Hepatocyte (in vitro differentiated cells): ENCODE measurements at regions not wholly inside any gene's neighbourhood (a gene's known extent, or its start where the extent isn't known, plus 50 kb on each side); places are given as distances from the start of the nearest gene placed in this dataset.

Experiments
- DNase-seq: peaks from one replicate; pipeline ENCODE4 v3.0.0-alpha.2; 2016; ENCODE audit warnings: low spot score
- H2AFZ ChIP-seq: fragments of 200-600 bp; sonication (generic); 2 replicates; pipeline ENCODE4 v1.6.0; 2016; ENCODE audit warnings: antibody characterized with exemption, mild to moderate bottlenecking
- H3K27ac ChIP-seq: fragments of 200-600 bp; sonication (generic); 2 replicates; pipeline ENCODE4 v1.5.1; 2016; ENCODE audit warnings: mild to moderate bottlenecking
- H3K27me3 ChIP-seq: fragments of 200-600 bp; sonication (generic); 2 replicates; pipeline ENCODE4 v1.6.1; 2016
- H3K36me3 ChIP-seq: fragments of 200-600 bp; sonication (generic); replicated peaks from 2 replicates; pipeline ENCODE4 v1.5.1; 2016; ENCODE audit warnings: low read depth; ENCODE audit not compliant: insufficient read depth
- H3K4me1 ChIP-seq: fragments of 200-600 bp; sonication (generic); 2 replicates; pipeline ENCODE4 v1.5.1; 2016; ENCODE audit warnings: mild to moderate bottlenecking, moderate library complexity; ENCODE audit not compliant: insufficient read depth
- H3K4me2 ChIP-seq: fragments of 200-600 bp; sonication (generic); 2 replicates; pipeline ENCODE4 v1.6.0; 2016
- H3K4me3 ChIP-seq: fragments of 200-600 bp; sonication (generic); 2 replicates; pipeline ENCODE4 v1.5.1; 2016; ENCODE audit warnings: mild to moderate bottlenecking
- H3K79me2 ChIP-seq: fragments of 200-600 bp; sonication (generic); 2 replicates; pipeline ENCODE4 v1.6.0; 2017; ENCODE audit warnings: mild to moderate bottlenecking
- H3K9me2 ChIP-seq: fragments of 200-600 bp; sonication (generic); replicated peaks from 2 replicates; pipeline ENCODE4 v1.6.0; 2017; ENCODE audit warnings: mild to moderate bottlenecking; ENCODE audit not compliant: insufficient read depth
- H3K9me3 ChIP-seq: fragments of 200-600 bp; sonication (generic); 2 replicates; pipeline ENCODE4 v1.5.1; 2016; ENCODE audit warnings: low read depth, mild to moderate bottlenecking
- H4K20me1 ChIP-seq: fragments of 200-600 bp; sonication (generic); 2 replicates; pipeline ENCODE4 v1.6.0; 2016; ENCODE audit warnings: mild to moderate bottlenecking; ENCODE audit not compliant: insufficient read depth, poor library complexity, severe bottlenecking
- EZH2 ChIP-seq: fragments of 200-600 bp; sonication (generic); IDR thresholded peaks from 2 replicates; pipeline ENCODE4 v1.6.1; 2016; ENCODE audit warnings: antibody characterized with exemption, mild to moderate bottlenecking, borderline replicate concordance
- EZH2phosphoT487 ChIP-seq: fragments of 200-600 bp; sonication (generic); IDR thresholded peaks from one replicate; pipeline ENCODE4 v1.6.1; 2018; ENCODE audit warnings: antibody characterized with exemption, mild to moderate bottlenecking, low read depth, moderate library complexity; ENCODE audit not compliant: unreplicated experiment, severe bottlenecking
- WGBS: methylation state at CpG from one replicate; pipeline ENCODE4 v1.1.6; 2016; ENCODE audit warnings: low lambda C conversion rate; ENCODE audit errors: missing lambda C conversion rate; 5-methylcytosine and 5-hydroxymethylcytosine counted together
- TF ChIP-seq, protein P1 (sequence below): fragments of 200-600 bp; sonication (generic); IDR thresholded peaks from 2 replicates; pipeline ENCODE4 v1.5.1; 2016; ENCODE audit warnings: antibody characterized with exemption, mild to moderate bottlenecking; ENCODE audit not compliant: poor library complexity

DNA sequence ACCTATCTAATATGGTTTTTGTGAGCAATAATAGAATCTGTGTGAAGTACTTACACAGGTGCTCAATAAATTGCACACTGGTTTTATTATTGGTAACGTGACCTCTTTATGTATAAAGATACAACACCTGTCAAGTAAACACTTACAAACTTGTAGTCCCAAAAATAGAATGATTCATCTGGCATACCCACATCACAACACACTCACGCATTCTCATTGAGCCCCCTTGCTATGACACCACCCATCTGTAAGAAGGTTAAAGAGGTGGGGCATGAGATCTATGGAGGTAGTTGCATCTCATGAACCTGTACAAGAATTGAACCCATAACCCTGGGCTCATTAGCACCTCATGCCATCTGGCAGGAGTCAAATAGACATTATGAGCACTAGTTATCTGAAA lies 134.9 kb upstream of the THBS1 start:
- Histone ChIP-seq H3K36me3 (no peaks in the 10 kb centered on the region), H4K20me1 (no peaks in the 10 kb centered on the region), H3K79me2 (no peaks in the 10 kb centered on the region), H3K4me1 (peaks cover 6% of the 10 kb centered on the region), H3K27ac (no peak overlapping the region), H3K27me3 (no peaks in the 10 kb centered on the region), H3K9me3 (no peaks in the 10 kb centered on the region), H3K9me2 (no peaks in the 10 kb centered on the region), H2AFZ (no peak overlapping the region), H3K4me3 (no peak overlapping the region), H3K4me2 (no peak overlapping the region)
- 90% methylated on average over 2 of the region's 2 CpGs for WGBS
- TF ChIP-seq EZH2 (no peak), EZH2phosphoT487 (no peak)
- TF ChIP-seq, protein P1, sequence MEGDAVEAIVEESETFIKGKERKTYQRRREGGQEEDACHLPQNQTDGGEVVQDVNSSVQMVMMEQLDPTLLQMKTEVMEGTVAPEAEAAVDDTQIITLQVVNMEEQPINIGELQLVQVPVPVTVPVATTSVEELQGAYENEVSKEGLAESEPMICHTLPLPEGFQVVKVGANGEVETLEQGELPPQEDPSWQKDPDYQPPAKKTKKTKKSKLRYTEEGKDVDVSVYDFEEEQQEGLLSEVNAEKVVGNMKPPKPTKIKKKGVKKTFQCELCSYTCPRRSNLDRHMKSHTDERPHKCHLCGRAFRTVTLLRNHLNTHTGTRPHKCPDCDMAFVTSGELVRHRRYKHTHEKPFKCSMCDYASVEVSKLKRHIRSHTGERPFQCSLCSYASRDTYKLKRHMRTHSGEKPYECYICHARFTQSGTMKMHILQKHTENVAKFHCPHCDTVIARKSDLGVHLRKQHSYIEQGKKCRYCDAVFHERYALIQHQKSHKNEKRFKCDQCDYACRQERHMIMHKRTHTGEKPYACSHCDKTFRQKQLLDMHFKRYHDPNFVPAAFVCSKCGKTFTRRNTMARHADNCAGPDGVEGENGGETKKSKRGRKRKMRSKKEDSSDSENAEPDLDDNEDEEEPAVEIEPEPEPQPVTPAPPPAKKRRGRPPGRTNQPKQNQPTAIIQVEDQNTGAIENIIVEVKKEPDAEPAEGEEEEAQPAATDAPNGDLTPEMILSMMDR, result no peak
- no peak for DNase-seq

DNA sequence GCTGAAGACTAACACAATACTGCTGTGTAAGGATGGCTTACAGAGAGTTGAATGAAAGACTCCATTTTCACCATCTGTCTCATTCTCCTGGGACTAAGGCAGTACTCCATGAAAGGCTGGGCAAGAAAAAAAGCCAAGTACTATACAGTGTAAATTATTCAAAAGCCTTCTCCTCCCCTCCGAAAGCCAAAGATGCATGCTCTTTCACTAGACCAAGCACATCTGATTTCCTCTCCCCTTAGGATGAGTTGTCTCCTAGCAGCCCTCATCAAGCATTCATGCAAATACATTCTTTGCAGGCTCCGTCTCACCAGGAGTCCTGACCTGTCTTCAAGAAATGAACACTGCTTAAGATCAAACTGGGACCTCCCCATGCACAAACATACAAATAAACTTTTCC lies 133.5 kb upstream of the THBS1 start:
- DNase-seq, result no peak
- Histone ChIP-seq H3K9me2 (no peaks in the 10 kb centered on the region), H2AFZ (no peak overlapping the region), H3K36me3 (no peaks in the 10 kb centered on the region), H3K4me1 (peaks cover 10% of the 10 kb centered on the region), H3K9me3 (no peaks in the 10 kb centered on the region), H4K20me1 (no peaks in the 10 kb centered on the region), H3K27me3 (no peaks in the 10 kb centered on the region), H3K4me3 (no peak overlapping the region), H3K79me2 (no peaks in the 10 kb centered on the region), H3K27ac (no peak overlapping the region), H3K4me2 (no peak overlapping the region)
- no peak for TF ChIP-seq EZH2
- no peak for TF ChIP-seq EZH2phosphoT487
- TF ChIP-seq, protein P1, result no peak
- 95% methylated on average over 2 of the region's 2 CpGs for WGBS

DNA sequence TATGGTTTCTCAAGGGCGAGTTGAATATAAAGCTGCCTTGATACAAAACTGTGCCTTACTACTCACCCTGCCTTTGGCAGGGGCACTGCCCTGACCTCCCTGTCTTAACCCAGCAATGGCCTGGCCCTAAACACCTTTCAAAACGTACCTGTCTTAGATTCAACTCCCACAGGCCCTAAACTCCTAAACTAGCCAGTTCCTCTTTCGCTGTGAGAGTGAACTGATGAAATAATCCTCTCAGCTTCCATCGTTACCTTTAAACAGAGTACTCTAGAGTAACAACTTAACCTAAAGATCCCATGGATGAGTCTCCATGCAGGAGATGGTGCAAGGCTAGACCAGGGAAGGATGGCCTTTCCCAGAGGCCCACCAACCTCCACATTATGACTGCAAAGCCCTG lies 133.0 kb upstream of the THBS1 start:
- no peaks in the 10 kb centered on the region for H3K79me2 ChIP-seq
- H3K4me3 ChIP-seq, result no peak overlapping the region
- no peak for DNase-seq
- H2AFZ ChIP-seq, result no peak overlapping the region
- peaks cover 10% of the 10 kb centered on the region for H3K4me1 ChIP-seq
- no peaks in the 10 kb centered on the region for H3K9me2 ChIP-seq
- no peak for TF ChIP-seq EZH2phosphoT487
- TF ChIP-seq, protein P1, result no peak
- TF ChIP-seq EZH2, result no peak
- H4K20me1 ChIP-seq, result no peaks in the 10 kb centered on the region
- no peak overlapping the region for H3K27ac ChIP-seq
- no peaks in the 10 kb centered on the region for H3K9me3 ChIP-seq
- no peaks in the 10 kb centered on the region for H3K27me3 ChIP-seq
- no peaks in the 10 kb centered on the region for H3K36me3 ChIP-seq
- WGBS, result 92% methylated on average over 4 of the region's 4 CpGs
- no peak overlapping the region for H3K4me2 ChIP-seq

DNA sequence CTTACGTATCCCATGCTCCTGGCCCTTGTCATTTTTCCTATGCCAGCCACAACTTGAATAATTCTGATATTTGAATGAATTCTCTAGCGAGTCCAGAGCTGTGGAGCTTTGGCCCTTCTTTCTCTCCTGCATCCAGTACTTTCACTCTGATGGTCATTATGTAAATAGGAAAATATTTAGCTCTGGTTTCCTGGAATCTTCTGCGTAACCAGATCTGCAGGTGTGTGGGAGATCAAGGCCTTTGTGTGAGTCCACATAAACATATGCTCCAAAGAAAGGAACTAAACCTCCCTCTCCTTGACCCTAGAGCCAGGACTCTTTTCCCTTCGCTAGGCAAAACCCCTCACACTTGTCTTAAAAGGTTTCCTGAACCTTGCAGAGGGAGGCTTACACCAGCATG lies 132.5 kb upstream of the THBS1 start:
- Histone ChIP-seq H3K27me3 (no peaks in the 10 kb centered on the region), H4K20me1 (no peaks in the 10 kb centered on the region), H2AFZ (no peak overlapping the region), H3K4me3 (no peak overlapping the region), H3K4me2 (no peak overlapping the region), H3K79me2 (no peaks in the 10 kb centered on the region), H3K9me3 (no peaks in the 10 kb centered on the region), H3K9me2 (no peaks in the 10 kb centered on the region), H3K27ac (no peak overlapping the region), H3K4me1 (peaks cover 10% of the 10 kb centered on the region), H3K36me3 (no peaks in the 10 kb centered on the region)
- TF ChIP-seq EZH2, result no peak
- TF ChIP-seq EZH2phosphoT487, result no peak
- TF ChIP-seq, protein P1, result no peak
- DNase-seq, result no peak
- WGBS, result 91% methylated on average over 4 of the region's 4 CpGs
